Stimulated activated CD4-positive, alpha-beta T cell treated with anti-CD3 and anti-CD28 coated beads, Interleukin-1b, Interleukin-23, amount 100 ng/mL, for 24 hours (primary cell): ENCODE measurements at regions not wholly inside any gene's neighbourhood (a gene's known extent, or its start where the extent isn't known, plus 50 kb on each side); places are given as distances from the start of the nearest gene placed in this dataset.
A peak's percentile ranks its signal among the peaks of the same experiment; 100 is the strongest.

Experiments used
- DNase-seq, 4 experiments: peaks; one replicate each; pipeline ENCODE4 v3.0.0-alpha.2; 2020; ENCODE audit warnings: low read depth in 4 of 4, low spot score in 1 of 4

DNA sequence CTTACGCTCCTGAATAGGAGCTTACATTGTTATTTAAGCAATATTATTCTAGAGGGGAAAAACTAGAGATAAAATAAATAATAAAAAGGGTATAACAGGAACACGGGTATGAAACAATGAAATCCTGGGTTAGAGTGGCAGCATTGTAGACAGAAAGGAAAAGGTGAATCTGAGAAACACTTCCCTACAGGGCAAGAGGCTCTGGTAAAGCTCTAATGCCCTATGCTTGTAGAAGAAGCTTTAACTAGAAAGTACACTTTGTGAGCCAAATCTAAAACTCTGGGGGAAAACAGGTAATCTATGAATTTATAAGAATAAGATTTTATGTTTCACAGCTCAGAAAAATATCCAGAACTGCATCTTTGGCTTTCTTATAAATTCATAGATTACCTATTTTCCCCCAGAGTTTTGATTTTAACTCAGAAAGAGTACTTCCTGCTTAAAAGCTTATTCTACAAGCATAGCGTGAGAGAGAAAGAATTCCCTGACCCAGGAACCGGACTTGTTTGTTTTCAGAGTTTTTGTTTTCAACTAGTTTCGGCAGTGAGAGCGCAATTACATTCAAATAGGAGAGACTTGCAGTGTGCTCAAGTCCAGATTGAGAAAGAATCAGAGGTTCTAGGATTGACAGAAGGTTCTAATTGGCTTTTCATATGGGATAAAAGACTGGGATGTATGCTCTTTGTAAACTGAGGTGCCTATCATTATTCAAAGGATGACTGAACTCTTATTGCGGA lies 651.0 kb upstream of the RORB start:
- DNase-seq: no peak

DNA sequence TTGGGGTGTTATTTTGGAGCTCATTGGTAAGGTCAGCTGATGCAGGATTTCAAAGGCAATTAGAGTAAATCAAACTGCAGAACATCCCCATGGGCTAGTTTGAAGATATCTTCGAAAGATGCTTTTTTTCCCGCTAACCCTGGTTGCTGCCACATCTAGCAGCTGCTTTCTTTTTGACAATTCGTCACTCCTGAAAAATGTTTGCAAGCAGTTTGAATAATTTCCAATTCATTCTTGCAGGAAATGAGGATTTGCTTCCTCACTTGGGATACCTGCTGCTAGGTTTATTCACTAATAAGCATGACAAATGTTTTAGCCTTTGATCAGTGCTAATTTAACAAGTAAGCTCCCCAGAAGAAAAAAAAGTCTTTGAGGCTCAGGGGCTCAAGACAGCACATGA lies 649.6 kb upstream of the RORB start:
- no peak for DNase-seq

GRCh38 chr9:73853549-73853948 lies 643.6 kb upstream of the RORB start:
- no peak for DNase-seq

GRCh38 chr9:73855206-73855605 lies 641.9 kb upstream of the RORB start:
- DNase-seq: no peak

GRCh38 chr9:73863924-73864323 lies 633.2 kb upstream of the RORB start:
- no peak for DNase-seq

DNA sequence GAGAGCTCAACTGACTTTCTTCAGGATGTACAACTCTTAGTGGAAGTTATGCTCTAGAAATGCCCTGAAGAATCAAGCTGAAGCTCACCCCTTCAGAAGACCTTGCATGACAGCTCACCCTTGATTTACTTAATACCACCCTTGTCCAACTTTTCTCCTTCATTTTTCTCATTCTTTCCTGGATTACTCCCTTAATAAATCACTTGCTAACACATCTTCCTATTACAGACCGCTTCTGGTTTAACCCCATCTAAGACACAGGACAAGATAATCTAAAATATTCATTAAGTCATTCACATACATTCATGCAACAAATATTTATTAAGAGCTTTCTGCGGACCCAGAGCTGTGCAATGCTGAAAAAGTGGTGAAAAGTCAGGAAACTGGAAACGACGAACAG lies 630.7 kb upstream of the RORB start:
- no peak for DNase-seq

DNA sequence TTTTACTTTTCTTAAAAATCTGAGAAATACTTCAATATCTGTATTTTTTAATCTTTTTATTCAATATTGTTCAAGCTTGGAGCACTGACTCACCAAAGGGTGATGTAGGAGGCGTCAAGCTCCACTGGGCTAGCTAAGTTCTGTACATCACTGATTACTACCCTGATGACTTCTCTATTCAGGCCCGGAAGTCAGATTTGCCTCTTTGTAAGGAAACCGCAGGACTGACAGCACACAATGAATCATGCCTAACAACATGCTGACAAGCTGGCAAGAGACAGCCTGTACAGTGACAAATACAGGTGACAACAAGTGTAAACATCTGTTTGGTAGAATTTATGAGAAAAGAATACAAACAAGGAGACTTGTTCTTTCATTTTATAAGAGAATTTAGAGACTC lies 627.9 kb upstream of the RORB start:
- DNase-seq: peak in 2 of 4 experiments; percentile 0 to 1

GRCh38 chr9:73871636-73872035 lies 625.5 kb upstream of the RORB start:
- DNase-seq: no peak

GRCh38 chr9:73872701-73873100 lies 624.4 kb upstream of the RORB start:
- DNase-seq: no peak

GRCh38 chr9:73880101-73880500 lies 617.0 kb upstream of the RORB start:
- no peak for DNase-seq

DNA sequence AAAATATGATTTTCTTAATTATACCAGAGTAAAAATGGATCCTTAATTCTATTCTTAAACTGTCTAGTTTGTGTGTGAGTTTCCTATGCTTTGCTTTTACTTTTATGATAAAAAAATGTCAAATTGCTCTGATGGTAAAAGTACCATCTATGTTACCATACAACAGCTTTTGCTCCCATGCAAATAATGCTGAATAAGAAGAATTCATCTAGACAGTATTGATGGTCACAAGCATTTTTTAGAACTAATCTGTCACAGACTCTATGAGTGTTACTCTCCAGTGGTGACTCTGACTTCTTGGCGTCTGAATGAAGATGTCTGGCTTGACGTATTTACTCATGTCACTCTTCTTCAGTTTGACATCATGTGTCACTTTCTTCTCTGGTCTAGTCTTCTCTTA lies 608.1 kb upstream of the RORB start:
- DNase-seq: no peak

DNA sequence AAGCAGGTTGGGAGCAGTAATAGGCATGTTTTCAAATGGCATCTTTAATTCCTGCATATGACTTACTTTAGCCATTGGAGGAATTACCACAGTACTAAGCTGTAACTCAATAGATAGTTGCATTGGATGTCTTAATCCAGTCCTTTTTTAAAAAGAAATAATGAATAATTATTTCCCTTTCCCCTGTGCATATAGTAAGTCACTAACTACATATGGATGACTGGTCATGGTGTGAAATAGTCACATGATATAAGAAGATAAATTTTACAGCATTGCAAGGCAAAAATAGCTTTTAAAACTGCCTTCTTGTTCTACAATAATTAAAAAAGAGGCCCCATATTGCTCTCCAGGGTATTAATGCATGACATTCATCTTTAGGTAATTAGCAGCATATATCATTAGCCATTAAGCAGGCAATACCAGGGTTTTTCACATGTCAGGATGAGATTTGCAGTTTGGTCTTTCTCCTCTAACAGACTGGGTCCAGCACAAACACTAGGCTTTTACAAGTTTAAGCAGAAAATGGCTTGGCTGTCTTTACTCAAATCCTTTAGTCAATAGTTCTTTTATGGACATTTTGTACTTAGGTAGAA lies 606.4 kb upstream of the RORB start:
- no peak for DNase-seq

DNA sequence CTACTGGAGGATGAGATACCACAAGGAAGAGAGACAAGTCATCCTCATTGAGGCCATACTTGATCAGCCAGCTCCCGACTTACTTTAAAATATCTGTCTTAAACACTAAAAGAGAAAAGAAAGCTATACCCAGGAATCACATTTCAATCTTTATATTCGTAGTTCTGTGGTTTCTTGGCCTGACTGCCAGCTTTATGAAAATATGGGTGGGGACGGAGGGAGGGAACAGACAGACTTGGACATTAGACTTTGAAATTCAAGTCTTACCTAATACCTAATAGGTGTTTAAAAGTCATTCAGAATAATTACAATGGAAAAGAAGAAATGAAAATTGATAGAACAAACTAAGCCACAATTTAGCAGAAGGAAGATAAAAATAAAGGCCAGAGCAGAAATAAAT lies 604.8 kb upstream of the RORB start:
- no peak for DNase-seq

- DNase-seq: no peak
These were observed 603.9 kb upstream of the RORB start for GRCh38 chr9:73893230-73893629.

GRCh38 chr9:73896061-73896460 lies 601.1 kb upstream of the RORB start:
- no peak for DNase-seq

- no peak for DNase-seq
These were observed 590.5 kb upstream of the RORB start for GRCh38 chr9:73906671-73907070.

DNA sequence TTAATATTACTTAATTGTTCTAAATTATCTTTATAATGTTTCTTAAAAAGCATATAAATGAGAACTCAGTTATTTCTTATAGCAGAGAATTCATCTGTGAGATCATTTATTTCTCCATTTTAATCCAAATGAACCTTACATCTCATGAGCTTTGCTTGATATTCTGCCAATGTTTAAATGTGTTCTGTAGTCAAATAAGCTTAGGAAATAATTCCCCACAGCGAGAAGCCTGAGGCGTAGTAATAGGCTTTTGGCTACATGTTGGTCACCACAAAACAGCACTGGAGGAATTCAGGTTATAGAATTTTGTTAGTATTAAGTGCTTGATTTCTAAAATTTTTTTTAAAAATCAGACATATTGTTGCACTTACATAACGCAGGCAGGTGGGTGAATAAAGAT lies 585.3 kb upstream of the RORB start:
- DNase-seq: no peak

DNA sequence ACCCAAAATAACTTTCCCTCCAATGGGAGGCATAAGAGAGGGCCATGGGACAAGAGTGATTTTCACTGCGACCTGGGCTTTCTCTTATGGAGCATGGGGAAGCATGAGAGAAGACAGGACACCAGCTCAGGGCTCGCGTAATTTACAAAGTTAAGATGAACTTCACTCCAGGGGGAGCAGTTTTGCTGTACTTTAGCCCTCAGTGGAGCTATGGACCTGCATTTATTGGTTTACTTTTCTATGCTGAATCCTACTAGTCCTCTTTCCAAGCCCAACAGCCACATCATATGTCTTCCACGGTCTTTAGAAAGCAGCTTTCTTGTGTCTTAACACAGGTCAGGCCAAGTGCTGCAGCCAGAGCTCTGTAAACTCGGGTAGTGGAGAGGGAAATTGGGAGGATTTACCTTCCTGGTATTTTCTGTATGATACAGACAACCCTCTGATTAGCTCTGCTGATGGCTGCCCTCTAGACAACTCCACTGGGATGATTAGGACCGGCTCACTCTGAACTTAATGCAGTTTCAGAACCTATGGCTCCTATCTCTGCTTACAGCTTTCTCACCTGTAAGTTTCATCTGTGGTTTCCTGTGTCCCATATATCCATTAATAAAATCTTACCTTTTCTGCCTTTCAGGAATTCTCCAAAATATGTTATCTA lies 581.0 kb upstream of the RORB start:
- DNase-seq: no peak

DNA sequence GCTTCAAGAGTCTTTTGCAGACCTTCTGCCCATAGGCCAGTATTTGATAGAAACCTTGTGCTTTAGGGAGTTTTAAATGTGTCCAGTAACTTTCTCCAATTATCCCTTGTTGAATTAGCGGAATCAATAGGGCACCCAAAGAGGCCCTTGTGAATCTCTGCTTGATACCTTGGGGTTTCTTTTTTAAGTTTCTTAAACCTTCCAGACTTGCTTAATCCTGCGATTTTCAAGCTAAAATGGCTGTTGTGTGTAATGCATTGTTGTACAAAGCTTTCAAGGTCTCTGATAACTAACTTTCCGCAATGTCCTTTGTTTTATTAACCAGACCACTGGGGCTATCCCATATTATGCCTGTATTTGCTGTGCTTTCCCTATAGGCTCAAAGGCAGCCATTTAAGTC lies 577.4 kb upstream of the RORB start:
- DNase-seq: no peak

DNA sequence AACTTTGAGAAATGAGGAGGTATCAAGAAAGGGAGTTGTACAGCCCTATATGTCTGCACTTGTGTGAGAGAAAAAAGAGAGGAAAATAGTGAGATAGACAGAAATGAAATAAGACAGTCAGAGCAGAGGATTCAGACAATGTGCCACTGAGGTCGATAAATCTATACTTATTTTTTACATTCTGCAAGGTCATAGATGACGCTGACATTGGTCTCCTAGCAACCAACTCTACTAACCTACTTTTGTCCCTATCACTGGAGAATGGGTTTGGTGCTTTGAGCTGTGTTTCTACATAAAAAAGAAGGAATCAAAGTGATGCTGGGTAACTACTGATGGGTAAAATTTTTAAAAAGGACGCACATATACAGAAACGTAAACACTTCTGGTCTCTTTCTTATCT lies 573.3 kb upstream of the RORB start:
- DNase-seq: no peak

DNA sequence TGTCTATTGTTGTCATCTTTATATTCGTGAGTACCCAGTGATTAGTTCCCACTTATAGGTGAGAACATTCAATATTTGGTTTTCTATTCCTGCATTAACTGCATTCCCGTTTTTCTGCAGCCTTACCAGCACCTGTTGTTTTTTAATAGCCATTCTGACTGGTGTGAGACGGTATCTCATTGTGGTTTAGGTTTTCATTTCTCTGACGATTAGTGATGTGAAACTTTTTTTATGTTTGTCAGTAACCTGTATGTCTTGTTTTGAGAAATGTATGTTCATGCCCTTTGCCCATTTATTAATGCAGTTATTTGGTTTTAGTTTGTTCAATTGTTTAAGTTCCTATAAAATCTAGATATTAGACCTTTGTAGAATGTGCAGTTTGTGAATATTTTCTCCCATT lies 546.0 kb upstream of the RORB start:
- no peak for DNase-seq

DNA sequence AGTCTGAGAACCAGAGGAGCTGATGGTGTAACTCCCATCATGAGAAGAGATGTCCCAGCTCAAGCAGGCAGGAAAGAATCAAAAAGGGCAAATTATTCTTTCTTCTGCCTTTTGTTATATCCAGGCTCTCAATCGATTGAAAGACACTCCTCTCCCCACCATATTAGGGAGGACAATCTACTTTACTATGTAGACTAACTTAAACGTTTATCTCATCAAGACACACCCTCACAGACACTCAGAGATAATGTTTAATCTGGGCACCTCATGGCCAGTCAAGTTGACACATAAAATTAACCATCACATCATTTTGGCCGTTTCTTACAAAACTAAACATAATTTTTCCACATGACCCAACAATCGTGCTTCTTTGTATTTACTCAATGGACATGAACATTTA lies 534.3 kb upstream of the RORB start:
- no peak for DNase-seq

- no peak for DNase-seq
These were observed 527.2 kb upstream of the RORB start for GRCh38 chr9:73969936-73970335.
